ENCODE measurements at regions not wholly inside any gene's neighbourhood (a gene's known extent, or its start where the extent isn't known, plus 50 kb on each side); places are given as distances from the start of the nearest gene placed in this dataset.

- TF ChIP-seq CTCF (IDR thresholded peaks at IDR 0.05; ENCODE audit: low read depth, low read length, missing control alignments) = no peak
- no peak for DNase-seq (ENCODE audit: low read depth)
- H3K4me3 ChIP-seq (ENCODE audit: low read depth, low read length) = no peak overlapping the region
Observed at GRCh38 chr18:34370704-34371395, 146.1 kb upstream of the NOL4 start.

DNA sequence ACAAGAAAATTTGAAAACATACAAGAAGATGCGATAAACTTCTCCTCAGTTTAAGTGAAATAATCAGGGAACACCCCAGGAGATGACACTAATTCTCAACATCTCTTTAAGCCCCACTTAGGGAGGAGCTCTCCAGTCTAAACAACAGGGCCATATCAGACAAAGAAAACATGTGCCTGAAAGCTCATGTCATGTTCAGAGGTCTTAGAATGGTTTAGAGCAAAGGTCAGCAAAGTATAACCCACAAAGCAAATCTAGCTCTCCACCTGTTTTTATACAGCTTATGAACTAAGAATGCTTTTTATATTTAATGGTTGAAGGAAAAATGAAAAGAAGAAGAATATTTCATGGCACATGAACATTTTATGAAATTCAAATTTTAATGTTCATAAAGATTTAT lies 155.6 kb upstream of the NOL4 start:
- no peak for DNase-seq (ENCODE audit: low read depth)
- H3K4me3 ChIP-seq (ENCODE audit: low read depth, low read length) = no peak overlapping the region
- no peak for TF ChIP-seq CTCF (IDR thresholded peaks at IDR 0.05; ENCODE audit: low read depth, low read length, missing control alignments)

DNA sequence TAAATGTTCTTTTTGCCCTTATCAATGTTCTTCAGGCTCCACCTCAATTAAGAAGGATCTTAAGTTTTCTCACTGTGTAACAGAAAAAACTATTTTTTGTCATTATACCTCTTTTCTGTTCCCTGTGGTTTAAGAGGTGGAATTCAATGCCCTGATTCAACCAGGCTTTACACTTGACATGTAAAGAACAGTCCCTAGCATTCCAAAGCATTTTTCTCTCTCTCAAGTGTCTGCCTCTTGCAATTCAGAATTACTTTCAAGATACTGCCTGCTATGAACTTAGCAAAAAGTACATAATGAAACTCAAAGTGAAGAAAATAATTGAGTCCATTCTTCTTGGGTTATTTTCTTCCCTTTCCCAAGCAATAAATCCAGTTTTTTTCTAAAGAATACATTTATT lies 160.6 kb upstream of the NOL4 start:
- TF ChIP-seq CTCF (IDR thresholded peaks at IDR 0.05; ENCODE audit: low read depth, low read length, missing control alignments) = no peak
- H3K4me3 ChIP-seq (ENCODE audit: low read depth, low read length) = no peak overlapping the region
- DNase-seq (ENCODE audit: low read depth) = no peak

DNA sequence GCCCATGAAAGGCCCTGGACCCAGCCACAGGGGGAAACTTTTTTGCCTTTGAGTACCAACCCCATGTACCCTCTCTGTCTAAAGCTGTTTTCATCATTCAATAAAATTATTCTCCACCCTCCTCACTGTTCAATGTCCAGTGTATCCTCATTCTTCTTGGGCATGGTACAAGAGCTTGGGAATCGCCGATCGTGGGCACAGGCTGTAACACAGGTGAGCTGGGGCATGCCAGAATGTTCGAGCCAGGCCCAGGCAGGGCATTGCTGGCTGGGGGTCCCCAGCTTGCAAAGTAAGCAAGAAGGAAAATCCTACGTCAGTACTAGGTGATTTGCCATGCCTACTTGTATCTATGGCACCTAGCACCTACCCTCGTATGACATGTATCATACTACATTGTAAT lies 162.1 kb upstream of the NOL4 start:
- TF ChIP-seq CTCF (IDR thresholded peaks at IDR 0.05; ENCODE audit: low read depth, low read length, missing control alignments) = no peak
- no peak overlapping the region for H3K4me3 ChIP-seq (ENCODE audit: low read depth, low read length)
- no peak for DNase-seq (ENCODE audit: low read depth)

DNA sequence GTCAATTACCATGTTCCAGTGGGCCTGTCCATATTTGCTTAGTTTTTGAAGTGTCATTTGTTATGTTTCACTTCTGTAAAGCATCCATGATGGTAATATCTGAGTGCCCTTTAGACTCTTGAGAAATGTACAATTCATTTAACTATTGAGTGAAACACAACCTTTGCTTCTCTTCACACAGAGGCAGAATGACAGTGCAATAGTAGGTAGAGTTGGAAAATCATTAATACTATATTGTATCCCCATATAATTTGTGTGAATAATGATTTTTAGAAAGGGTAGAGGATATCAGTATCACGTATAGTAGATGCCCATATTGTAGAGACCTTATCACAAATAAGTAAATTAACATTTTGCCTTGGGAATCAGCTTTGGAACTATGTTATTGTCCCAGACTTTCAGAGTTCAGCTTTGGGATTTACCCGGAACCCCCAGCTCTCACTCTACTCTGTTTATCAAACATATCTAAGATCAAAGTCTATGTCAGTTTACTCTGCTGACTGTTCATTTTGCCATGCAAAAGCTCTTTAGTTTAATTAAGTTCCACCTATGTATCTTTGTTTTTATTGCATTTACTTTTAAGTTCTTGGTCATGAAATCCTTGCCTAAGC lies 172.7 kb upstream of the NOL4 start:
- no peak for TF ChIP-seq CTCF (IDR thresholded peaks at IDR 0.05; ENCODE audit: low read depth, low read length, missing control alignments)
- no peak for DNase-seq (ENCODE audit: low read depth)

DNA sequence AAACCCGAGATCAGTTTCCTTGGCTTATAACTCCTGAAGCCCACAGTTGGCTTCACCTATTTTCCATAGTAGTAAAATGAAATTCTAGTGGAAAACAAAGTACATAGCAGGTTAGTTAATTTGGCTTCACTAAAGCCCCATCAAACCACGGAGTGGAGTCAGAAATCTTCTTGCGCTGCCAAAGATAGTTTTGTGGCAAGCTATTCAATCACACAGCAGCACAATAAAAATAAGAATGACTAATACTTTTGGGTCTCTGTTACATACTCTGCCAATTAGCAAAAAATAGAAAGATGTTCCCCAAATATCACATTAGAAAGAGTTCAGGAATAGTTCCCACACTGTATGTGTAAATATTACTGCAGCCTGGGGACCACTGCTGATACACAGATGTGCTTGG lies 175.2 kb upstream of the NOL4 start:
- no peak overlapping the region for H3K4me3 ChIP-seq (ENCODE audit: low read depth, low read length)
- no peak for TF ChIP-seq CTCF (IDR thresholded peaks at IDR 0.05; ENCODE audit: low read depth, low read length, missing control alignments)
- DNase-seq (ENCODE audit: low read depth) = no peak

More for the DNA sequence above, 172.7 kb upstream of the NOL4 start:
- H3K4me3 ChIP-seq (ENCODE audit: low read depth, low read length) = no peak overlapping the region

DNA sequence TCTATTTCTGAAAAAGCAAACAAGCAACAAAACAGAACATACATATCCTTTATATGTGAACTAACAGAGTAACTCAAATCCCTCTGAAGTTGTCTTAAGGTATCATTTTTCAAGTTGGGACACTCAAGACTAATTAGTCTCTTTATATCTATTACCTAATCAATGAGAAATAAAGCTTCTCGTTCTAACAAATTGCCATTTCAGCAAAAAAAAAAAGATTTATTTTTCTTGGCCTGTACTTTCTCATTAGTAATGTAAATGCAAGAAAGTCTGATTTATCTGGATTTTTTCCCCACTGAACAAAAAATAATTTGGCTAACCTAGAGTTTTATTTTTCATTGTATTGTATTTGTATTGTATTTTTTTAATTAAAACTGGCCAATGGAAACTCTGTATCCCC lies 176.1 kb upstream of the NOL4 start:
- no peak for TF ChIP-seq CTCF (IDR thresholded peaks at IDR 0.05; ENCODE audit: low read depth, low read length, missing control alignments)
- no peak for DNase-seq (ENCODE audit: low read depth)
- H3K4me3 ChIP-seq (ENCODE audit: low read depth, low read length) = no peak overlapping the region
